ENCODE measurements at regions not wholly inside any gene's neighbourhood (a gene's known extent, or its start where the extent isn't known, plus 50 kb on each side); places are given as distances from the start of the nearest gene placed in this dataset.

DNA sequence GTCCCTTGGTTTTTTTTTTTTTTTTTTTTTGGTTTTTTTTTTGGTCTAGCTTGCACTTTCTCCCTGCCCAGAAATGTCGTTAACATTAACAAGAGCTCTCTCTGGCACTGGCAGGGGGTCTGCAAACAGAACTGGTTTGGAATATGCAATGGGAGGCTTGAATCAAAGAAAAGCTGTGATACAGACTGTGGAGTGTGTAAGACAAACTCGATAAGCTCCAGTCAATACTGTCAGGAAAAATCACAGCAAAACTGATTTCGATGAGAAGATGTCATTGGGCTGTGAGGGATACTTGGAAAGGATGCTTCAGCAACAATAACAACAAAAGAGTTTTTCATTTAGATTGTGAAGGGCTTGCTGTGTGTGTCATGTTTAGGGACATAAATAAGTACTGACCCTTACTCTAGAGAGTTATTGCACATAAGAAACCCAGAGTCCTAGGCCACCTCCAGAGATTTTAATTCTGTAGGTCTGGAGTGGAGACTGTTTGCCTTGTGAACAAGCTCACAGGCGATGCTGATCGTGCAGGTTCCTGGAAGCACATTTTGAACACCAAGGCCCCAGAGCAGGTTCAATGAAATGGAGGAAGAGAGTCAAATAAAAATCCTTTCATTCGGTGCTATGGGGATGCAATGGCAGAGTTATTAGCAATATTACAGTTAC, 470.7 kb upstream of the RBFOX1 start:
- DNase-seq (no peak), FAIRE-seq (no peak)
- H3K9ac ChIP-seq (ENCODE audit: low read length in 3 of 3), result no peak overlapping the region
- H3K4me1 ChIP-seq (ENCODE audit: control insufficient read depth in 2 of 3, insufficient read depth in 2 of 3, low read depth in 1 of 3, low read length in 3 of 3), result no peaks in the 10 kb centered on the region
- TF ChIP-seq, protein P1, sequence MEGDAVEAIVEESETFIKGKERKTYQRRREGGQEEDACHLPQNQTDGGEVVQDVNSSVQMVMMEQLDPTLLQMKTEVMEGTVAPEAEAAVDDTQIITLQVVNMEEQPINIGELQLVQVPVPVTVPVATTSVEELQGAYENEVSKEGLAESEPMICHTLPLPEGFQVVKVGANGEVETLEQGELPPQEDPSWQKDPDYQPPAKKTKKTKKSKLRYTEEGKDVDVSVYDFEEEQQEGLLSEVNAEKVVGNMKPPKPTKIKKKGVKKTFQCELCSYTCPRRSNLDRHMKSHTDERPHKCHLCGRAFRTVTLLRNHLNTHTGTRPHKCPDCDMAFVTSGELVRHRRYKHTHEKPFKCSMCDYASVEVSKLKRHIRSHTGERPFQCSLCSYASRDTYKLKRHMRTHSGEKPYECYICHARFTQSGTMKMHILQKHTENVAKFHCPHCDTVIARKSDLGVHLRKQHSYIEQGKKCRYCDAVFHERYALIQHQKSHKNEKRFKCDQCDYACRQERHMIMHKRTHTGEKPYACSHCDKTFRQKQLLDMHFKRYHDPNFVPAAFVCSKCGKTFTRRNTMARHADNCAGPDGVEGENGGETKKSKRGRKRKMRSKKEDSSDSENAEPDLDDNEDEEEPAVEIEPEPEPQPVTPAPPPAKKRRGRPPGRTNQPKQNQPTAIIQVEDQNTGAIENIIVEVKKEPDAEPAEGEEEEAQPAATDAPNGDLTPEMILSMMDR (IDR thresholded peaks at IDR 0.05; ENCODE audit: borderline replicate concordance, extremely low read depth, insufficient read depth), result no peak
- no peaks in the 10 kb centered on the region for H3K36me3 ChIP-seq (ENCODE audit: control insufficient read depth in 2 of 3, insufficient read depth in 3 of 3, low read length in 3 of 3)
- no peaks in the 10 kb centered on the region for H3K27me3 ChIP-seq (ENCODE audit: control insufficient read depth, insufficient read depth, low read length)
- no peak overlapping the region for H3K27ac ChIP-seq (ENCODE audit: low read depth in 2 of 2, low read length in 2 of 2)
- intact Hi-C loops (cut with DNase I), result no loop called here
- no peak overlapping the region for H3K4me3 ChIP-seq (ENCODE audit: low read length in 3 of 3)
- H3K9me3 ChIP-seq (ENCODE audit: control insufficient read depth in 2 of 3, insufficient read depth in 1 of 3, low read length in 3 of 3), result no peaks in the 10 kb centered on the region

DNA sequence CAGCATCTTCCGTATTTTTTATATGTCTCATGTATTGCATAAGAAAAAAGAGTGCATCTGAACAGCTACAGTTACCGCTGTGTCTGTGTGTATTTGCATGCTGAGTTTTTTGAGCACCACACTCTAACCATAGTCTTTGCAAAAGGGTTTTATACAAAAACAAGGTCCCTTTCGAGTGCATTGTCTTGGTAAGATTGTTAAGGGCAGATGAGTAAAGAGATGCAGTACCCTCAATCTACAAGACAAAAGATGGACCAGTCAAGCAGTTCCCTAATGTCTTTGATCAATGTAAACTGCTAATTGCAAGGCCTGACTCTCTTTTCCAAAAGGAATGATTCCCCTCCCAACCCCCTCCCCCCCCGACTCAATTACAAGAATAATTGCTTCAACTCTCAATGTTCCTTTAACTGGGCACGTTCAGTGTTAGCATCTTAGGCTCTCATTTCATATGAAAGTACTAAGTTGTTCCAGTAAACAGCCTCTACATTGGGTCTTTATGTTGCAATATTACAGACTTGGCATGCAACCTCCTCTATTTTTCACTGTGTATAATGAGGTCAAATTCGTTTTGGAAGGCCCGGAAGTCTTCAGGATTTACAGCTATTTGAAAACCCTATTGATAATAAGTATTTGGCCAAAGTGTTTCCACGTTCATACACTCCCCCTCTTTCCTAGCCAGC, 471.4 kb upstream of the RBFOX1 start:
- no peak overlapping the region for H3K9ac ChIP-seq (ENCODE audit: low read length in 3 of 3)
- H3K4me3 ChIP-seq (ENCODE audit: low read length in 3 of 3), result no peak overlapping the region
- H3K4me1 ChIP-seq (ENCODE audit: control insufficient read depth in 2 of 3, insufficient read depth in 2 of 3, low read depth in 1 of 3, low read length in 3 of 3), result no peaks in the 10 kb centered on the region
- no peaks in the 10 kb centered on the region for H3K36me3 ChIP-seq (ENCODE audit: control insufficient read depth in 2 of 3, insufficient read depth in 3 of 3, low read length in 3 of 3)
- FAIRE-seq (no peak), DNase-seq (no peak)
- intact Hi-C loops (cut with DNase I), result no loop called here
- H3K27ac ChIP-seq (ENCODE audit: low read depth in 2 of 2, low read length in 2 of 2), result no peak overlapping the region
- TF ChIP-seq, protein P1 (IDR thresholded peaks at IDR 0.05; ENCODE audit: borderline replicate concordance, extremely low read depth, insufficient read depth), result no peak
- H3K9me3 ChIP-seq (ENCODE audit: control insufficient read depth in 2 of 3, insufficient read depth in 1 of 3, low read length in 3 of 3), result no peaks in the 10 kb centered on the region
- no peaks in the 10 kb centered on the region for H3K27me3 ChIP-seq (ENCODE audit: control insufficient read depth, insufficient read depth, low read length)

DNA sequence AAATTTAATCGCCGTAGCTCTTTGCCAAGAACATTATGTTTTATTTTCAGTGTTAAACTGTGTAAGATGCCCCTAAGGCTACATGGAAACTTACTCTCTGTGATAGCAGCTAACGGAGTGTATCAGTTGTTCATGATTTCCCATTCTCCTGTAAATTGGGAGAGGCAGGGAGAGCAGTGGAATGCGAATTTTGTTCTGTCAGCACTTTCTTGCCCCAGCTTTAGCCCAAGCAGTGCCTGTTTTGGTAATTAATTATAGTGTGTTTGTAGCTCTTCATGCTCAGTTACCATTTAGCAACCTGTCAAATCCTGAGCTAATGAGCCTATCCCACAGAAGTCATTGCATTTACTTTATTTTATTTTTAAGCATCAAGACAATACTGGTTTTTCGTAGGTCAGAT, 475.1 kb upstream of the RBFOX1 start:
- Histone ChIP-seq H3K9ac (ENCODE audit: low read length in 3 of 3) (no peak overlapping the region), H3K4me3 (ENCODE audit: low read length in 3 of 3) (no peak overlapping the region), H3K9me3 (ENCODE audit: control insufficient read depth in 2 of 3, insufficient read depth in 1 of 3, low read length in 3 of 3) (no peaks in the 10 kb centered on the region), H3K4me1 (ENCODE audit: control insufficient read depth in 2 of 3, insufficient read depth in 2 of 3, low read depth in 1 of 3, low read length in 3 of 3) (no peaks in the 10 kb centered on the region), H3K27ac (ENCODE audit: low read depth in 2 of 2, low read length in 2 of 2) (no peak overlapping the region), H3K27me3 (ENCODE audit: control insufficient read depth, insufficient read depth, low read length) (no peaks in the 10 kb centered on the region), H3K36me3 (ENCODE audit: control insufficient read depth in 2 of 3, insufficient read depth in 3 of 3, low read length in 3 of 3) (no peaks in the 10 kb centered on the region)
- peak in 2 of 5 donors; percentile 17 to 42 for DNase-seq
- TF ChIP-seq, protein P1 (IDR thresholded peaks at IDR 0.05; ENCODE audit: borderline replicate concordance, extremely low read depth, insufficient read depth), result no peak
- intact Hi-C loops (cut with DNase I), result no loop called here
- FAIRE-seq, result no peak
